GDM1 (cell line): ENCODE measurements at regions not wholly inside any gene's neighbourhood (a gene's known extent, or its start where the extent isn't known, plus 50 kb on each side); places are given as distances from the start of the nearest gene placed in this dataset.
"Not testable (repeated sequence)": the region's sequence is repeated elsewhere in the genome, so short reads cannot be mapped to it uniquely, and the experiment has no call there.

Experiments used
- DNase-seq: peaks from one replicate; lab custom pipeline; 2025; lab: John Stamatoyannopoulos, UW

- no peak for DNase-seq
Measured at GRCh38 chr4:85165808-85166207, 199.3 kb upstream of the WDFY3 start.

- DNase-seq = no peak
Measured at GRCh38 chr4:85166318-85166717, 199.8 kb upstream of the WDFY3 start.

- no peak for DNase-seq
Measured at GRCh38 chr4:85168234-85168834, 201.8 kb upstream of the WDFY3 start.

- no peak for DNase-seq
Measured at GRCh38 chr4:85170241-85170640, 203.8 kb upstream of the WDFY3 start.

DNA sequence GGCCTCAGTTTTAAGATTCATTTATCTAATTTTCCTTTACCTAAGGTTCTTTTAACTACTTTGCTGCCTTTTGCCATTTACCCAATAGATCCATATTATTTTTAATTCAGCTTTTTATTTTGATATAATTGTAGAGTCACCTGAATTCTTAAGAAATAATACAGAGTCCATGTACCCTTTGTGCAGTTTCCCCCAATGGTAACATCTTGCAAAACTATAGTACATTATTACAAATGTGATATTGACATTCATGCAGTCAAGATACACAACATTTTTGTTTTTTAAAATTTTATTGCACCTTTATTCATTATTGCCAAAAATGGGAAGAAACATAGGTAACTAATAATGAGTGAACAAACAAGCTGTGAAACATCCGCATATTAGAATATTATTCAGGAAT lies 208.7 kb upstream of the WDFY3 start:
- DNase-seq = no peak

DNA sequence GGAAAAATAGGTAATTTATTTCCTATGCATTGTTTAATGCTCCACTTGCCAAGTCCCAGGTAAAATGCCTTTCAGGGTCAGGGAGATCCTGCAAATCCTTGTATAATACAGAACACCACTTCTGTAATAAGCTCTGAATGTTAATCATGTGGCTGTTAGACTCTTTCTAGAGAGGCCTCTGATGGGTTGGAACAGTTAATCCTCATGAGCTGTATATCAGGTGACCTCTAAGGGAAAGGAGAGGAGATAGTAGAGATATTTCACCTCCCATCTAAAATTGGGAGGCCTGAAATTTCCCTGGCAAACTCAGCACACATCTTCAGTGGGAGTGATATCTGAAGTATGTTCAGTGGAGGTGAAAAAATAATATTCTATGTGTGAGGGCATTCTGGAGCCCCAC lies 210.6 kb upstream of the WDFY3 start:
- no peak for DNase-seq

DNA sequence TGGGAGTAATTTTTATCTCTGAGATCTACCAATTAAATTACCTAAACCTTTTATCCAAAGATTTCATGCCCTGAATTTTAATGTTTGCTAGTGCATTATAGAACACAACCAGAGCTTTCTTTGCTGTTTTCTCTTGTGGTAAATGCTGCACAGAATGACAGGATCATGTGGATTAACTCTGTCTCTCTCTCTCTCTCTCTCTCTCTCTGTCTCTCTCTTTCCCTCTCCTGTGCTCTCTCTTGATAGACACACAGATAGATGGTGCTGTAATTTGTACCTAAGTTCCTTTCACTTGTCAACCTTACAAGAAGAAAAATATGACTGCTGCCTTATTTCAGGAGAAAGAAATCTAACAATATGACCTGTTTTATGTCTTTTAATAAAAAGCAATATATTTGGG lies 211.2 kb upstream of the WDFY3 start:
- DNase-seq = no peak

DNA sequence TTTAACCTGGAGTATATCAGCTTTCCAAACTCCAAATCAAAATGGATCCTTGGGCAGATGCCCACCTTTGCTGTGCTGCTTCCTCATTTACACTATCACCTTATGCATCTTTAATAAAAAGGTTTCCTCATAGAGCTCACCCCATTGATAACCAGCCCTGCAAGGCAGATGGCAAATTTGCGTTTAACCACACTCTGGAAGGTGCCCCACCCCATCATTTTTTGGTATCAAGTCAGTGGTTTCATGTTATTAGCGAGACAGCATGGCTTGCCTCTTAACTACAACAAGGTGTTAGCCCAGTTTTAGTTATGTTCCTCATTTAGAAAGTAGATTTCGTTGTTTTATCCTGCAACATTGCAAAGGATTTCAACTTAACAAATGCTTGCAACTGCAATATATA lies 214.0 kb upstream of the WDFY3 start:
- no peak for DNase-seq

GRCh38 chr4:85187106-85187505 lies 220.6 kb upstream of the WDFY3 start:
- DNase-seq = no peak

DNA sequence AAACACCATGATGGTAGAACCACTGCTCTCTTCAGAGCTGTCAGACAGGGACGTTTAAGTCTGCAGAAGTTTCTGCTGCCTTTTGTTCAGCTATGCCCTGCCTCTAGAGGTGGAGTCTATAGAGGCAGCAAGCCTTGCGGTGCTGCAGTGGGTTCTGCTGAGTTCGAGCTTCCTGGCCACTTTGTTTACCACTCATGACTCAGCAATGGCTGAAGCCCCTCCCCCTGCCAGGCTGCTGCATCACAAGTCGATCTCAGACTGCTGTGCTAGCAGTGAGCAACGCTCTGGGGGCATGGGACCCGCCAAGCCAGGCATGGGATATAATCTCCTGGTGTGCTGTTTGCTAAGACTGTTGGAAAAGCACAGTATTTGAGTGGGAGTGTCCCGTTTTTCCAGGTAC lies 229.5 kb upstream of the WDFY3 start:
- not testable (repeated sequence) for DNase-seq

- DNase-seq = no peak
Measured at GRCh38 chr4:85200106-85200505, 233.6 kb upstream of the WDFY3 start.

DNA sequence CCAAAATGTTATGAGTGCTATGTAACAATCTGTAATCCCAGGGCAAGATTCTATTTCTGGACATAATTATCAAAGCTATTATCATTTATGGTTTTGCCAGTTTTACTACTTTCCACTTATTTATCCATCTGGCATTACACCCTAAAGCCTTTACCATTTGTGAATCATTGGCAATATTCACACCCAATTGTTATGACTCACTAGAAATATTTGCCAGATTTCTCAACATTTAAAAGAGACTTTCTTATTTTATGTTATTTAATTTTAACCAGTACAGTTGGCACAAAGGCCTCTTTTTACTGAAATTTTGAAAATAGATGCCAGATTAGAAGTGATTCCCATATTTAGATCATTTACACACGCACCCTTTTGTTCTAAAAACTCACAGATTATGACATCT lies 242.7 kb upstream of the WDFY3 start:
- DNase-seq = no peak

DNA sequence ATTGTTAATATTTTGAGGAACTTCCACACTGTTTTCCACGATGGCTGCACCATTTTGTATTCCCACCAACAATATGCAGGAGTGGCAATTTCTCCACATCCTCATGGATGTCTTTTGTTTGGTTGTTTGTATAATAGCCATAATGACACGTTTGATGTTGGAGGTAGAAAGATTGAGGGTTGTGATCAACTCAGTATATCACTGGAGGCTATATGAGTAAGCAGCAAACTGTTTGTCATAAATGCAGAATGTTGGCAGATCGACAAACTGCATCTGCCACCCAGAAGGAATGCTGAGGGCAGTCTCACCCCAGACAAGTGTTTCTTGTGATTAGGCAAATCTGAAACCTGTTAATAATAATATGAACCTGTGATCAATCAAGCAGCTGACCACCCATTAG lies 243.9 kb upstream of the WDFY3 start:
- no peak for DNase-seq

GRCh38 chr4:85216571-85216970 lies 250.1 kb upstream of the WDFY3 start:
- not testable (repeated sequence) for DNase-seq

GRCh38 chr4:85218756-85219155 lies 252.3 kb upstream of the WDFY3 start:
- DNase-seq = no peak

DNA sequence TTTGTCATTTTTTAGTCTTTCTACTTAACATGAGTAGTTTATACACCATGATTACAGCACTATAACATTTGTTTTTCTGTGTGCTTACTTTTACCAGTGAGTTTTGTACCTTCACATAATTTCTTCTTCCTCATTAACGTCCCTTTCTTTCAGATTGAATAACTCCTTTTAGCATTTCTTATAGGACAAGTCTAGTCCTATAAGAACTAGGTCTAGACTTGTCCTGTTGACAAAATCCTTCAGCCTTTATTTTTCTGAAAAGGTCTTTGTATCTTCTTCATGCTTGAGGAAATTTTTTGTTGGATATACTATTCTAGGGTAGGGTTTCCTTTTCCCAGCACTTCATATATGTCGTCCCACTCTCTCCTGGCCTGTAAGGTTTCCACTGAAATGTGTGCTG lies 253.3 kb upstream of the ARHGAP24 start:
- no peak for DNase-seq

GRCh38 chr4:85222561-85222960 lies 252.4 kb upstream of the ARHGAP24 start:
- DNase-seq = no peak

DNA sequence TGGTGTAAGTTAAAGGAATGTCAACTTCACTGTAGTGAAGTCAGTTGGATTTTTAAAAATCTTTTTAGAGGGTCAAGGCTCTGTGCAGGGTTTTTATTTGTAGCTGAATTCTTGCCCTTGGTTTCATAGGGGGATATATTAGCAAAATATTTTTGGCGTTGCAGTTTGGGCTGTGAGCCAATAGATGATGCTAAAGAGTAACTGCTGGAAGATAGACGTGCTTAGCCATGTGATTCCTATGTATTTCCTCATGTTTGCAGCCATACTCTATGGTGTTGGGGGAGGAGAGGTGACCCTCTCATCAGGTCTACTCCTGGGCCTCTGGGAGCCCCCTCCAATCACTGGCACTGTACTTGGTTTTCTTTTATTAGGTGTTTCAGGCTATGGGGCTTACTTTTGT lies 246.7 kb upstream of the ARHGAP24 start:
- no peak for DNase-seq

DNA sequence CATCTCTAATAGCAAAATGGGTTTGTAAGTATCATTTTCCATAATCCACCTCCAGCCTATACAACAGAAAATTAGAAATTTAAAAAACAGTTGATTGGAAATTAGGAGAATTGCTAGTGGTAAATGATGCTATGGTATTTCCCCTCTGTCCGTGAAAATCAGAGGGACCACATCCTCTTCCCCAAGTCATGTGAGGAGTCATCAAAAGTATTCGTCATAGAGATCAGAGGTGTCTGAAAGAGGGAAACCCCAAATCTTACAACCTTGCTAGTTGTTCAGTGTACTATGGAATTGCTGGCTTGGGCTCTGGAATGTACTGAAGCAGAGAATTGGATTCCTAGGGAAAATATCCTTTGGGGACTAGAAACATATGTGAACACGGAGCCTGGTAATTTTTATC lies 241.4 kb upstream of the ARHGAP24 start:
- DNase-seq = no peak

DNA sequence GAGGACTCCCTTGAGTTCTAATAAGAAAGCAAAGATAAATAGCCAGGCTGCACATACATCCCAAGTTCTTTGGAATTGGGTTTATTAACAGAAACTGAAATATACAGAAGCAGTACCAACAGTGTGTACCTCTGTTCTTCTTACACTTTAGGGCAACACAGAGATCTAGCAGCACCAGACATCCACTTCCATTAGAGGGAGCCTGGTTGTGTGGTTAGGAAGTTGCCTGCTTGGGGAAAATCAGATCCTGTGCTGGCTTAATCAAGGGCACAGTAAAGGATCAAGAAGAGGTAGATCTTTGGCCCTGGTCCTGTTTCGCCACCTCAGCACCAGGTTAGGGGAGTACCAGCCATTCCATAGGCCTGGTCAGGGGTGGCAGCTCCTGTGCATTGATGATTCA lies 231.1 kb upstream of the ARHGAP24 start:
- DNase-seq = no peak

- DNase-seq = no peak
Measured at GRCh38 chr4:85244638-85245037, 230.3 kb upstream of the ARHGAP24 start.

DNA sequence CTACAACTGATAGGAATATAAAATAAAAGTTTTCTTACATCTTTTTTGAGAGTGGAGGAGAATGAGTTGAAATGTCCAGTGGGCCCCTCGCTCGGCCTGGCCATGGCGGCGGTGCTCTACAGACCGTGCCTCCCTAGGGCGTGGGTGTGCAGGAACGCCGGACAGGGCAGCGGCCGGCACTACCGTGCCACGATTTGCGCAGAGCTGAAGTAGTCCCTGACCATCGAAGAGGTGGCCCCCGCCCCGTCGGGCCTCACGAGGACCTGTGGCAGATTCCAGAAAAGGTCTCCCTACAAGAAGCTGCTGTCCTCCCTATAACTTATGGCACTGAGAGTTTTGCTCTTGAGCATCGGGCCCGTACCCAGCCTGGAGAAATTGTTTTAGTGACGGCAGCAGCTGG lies 228.9 kb upstream of the ARHGAP24 start:
- no peak for DNase-seq

DNA sequence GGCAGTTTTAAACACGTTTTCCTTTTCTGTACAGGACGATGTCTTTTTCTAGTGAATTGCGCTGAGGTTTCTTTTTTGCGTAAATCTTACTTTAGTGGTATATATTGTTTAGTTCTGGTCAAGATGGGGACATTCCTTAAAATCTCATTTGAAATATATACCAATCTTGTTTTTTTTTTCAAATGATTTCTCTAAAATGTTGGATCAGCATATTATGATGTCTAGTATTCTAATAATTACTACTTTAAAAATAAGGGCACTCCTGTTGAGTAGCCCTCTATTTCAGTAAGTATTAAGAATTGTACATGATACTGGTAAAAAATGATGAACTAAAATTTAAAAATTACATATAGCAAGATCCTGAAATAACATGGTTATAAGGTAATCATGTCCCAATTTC lies 224.1 kb upstream of the ARHGAP24 start:
- no peak for DNase-seq

- no peak for DNase-seq
Measured at GRCh38 chr4:85257817-85258370, 217.1 kb upstream of the ARHGAP24 start.

- DNase-seq = no peak
Measured at GRCh38 chr4:85260064-85260463, 214.9 kb upstream of the ARHGAP24 start.
